Neural cell (in vitro differentiated cells): ENCODE measurements at regions not wholly inside any gene's neighbourhood (a gene's known extent, or its start where the extent isn't known, plus 50 kb on each side); places are given as distances from the start of the nearest gene placed in this dataset.

Experiments used
- H2AFZ ChIP-seq: fragments of 200-600, 300-800 bp; sonication (generic), shearing (Covaris generic); 2 replicates; pipeline ENCODE4 v1.6.0; 2014; ENCODE audit warnings: low read depth, mild to moderate bottlenecking, antibody characterized with exemption, low read length, moderate library complexity
- H3F3A ChIP-seq: fragments of 200-600 bp; shearing (Covaris generic); 2 replicates; pipeline ENCODE4 v1.6.1; 2016; ENCODE audit warnings: mild to moderate bottlenecking, moderate library complexity, mixed read lengths, antibody characterized with exemption, low read length; ENCODE audit not compliant: insufficient read depth, poor library complexity, severe bottlenecking
- H3K27ac ChIP-seq: fragments of 200-600, 300-800 bp; sonication (generic), shearing (Covaris generic); 2 replicates; pipeline ENCODE4 v1.5.1; 2014; ENCODE audit warnings: mild to moderate bottlenecking, low read length, moderate library complexity
- H3K27me3 ChIP-seq: fragments of 300-800, 200-600 bp; sonication (generic), shearing (Covaris generic); 2 replicates; pipeline ENCODE4 v1.6.0; 2014; ENCODE audit warnings: mild to moderate bottlenecking, low read depth, low read length, moderate library complexity; ENCODE audit not compliant: insufficient read depth
- H3K36me3 ChIP-seq: fragments of 300-800, 200-600 bp; sonication (generic), shearing (Covaris generic); 2 replicates; pipeline ENCODE4 v1.5.1; 2014; ENCODE audit warnings: mild to moderate bottlenecking, antibody characterized with exemption, low read length, moderate library complexity; ENCODE audit not compliant: insufficient read depth
- H3K4me2 ChIP-seq: fragments of 300-800, 200-600 bp; sonication (generic), shearing (Covaris generic); 2 replicates; pipeline ENCODE4 v1.6.0; 2014; ENCODE audit warnings: mild to moderate bottlenecking, low read length
- H3K4me3 ChIP-seq: fragments of 300-800, 200-600 bp; sonication (generic), shearing (Covaris generic); 2 replicates; pipeline ENCODE4 v1.5.1; 2014; ENCODE audit warnings: mild to moderate bottlenecking, low read length, moderate library complexity
- H3K79me2 ChIP-seq: fragments of 200-600 bp; shearing (Covaris generic); replicated peaks from 2 replicates; pipeline ENCODE4 v1.6.0; 2014; ENCODE audit warnings: mild to moderate bottlenecking, low read length, moderate library complexity; ENCODE audit not compliant: insufficient read depth
- H3K9ac ChIP-seq: fragments of 300-800, 200-600 bp; sonication (generic), shearing (Covaris generic); 2 replicates; pipeline ENCODE4 v1.6.1; 2016; ENCODE audit warnings: mild to moderate bottlenecking, low read length, mixed read lengths
- H3K9me2 ChIP-seq: fragments of 200-600 bp; shearing (Covaris generic); 2 replicates; pipeline ENCODE4 v1.6.1; 2016; ENCODE audit warnings: mild to moderate bottlenecking, low read length, mixed read lengths; ENCODE audit not compliant: insufficient read depth
- H3K9me3 ChIP-seq: fragments of 200-600, 300-800 bp; sonication (generic), shearing (Covaris generic); 2 replicates; pipeline ENCODE4 v1.6.1; 2016; ENCODE audit warnings: mild to moderate bottlenecking, mixed run types, low read length, moderate library complexity, mixed read lengths
- H4K20me1 ChIP-seq: fragments of 200-600 bp; shearing (Covaris generic); 2 replicates; pipeline ENCODE4 v1.6.1; 2016; ENCODE audit warnings: mild to moderate bottlenecking, mixed run types; ENCODE audit not compliant: insufficient read depth
- CTCF ChIP-seq: fragments of 450-650 bp; IDR thresholded peaks from 2 replicates; pipeline ENCODE4 v1.5.1; 2014; ENCODE audit warnings: antibody characterized with exemption, mild to moderate bottlenecking, moderate library complexity; ENCODE audit not compliant: poor library complexity, severe bottlenecking
- EP300 ChIP-seq: fragments of 450-650 bp; conservative IDR thresholded peaks from 2 replicates; pipeline ENCODE4 v1.6.1; 2014; ENCODE audit warnings: antibody characterized with exemption, mild to moderate bottlenecking, moderate library complexity; ENCODE audit not compliant: poor library complexity, severe bottlenecking
- EZH2 ChIP-seq: fragments of 200-600, 300-800 bp; shearing (Covaris generic), sonication (generic); IDR thresholded peaks from 2 replicates; pipeline ENCODE4 v1.6.1; 2014; ENCODE audit warnings: antibody characterized with exemption, low read length, borderline replicate concordance, mild to moderate bottlenecking; ENCODE audit not compliant: insufficient read depth, poor library complexity, severe bottlenecking
- MXI1 ChIP-seq: fragments of 450-650 bp; conservative IDR thresholded peaks from 2 replicates; pipeline ENCODE4 v1.6.1; 2014; ENCODE audit warnings: antibody characterized with exemption, mild to moderate bottlenecking; ENCODE audit not compliant: poor library complexity, severe bottlenecking
- POLR2AphosphoS5 ChIP-seq: IDR thresholded peaks from 2 replicates; pipeline ENCODE4 v1.6.1; 2012
- RAD21 ChIP-seq: fragments of 450-650 bp; conservative IDR thresholded peaks from 2 replicates; pipeline ENCODE4 v1.6.1; 2014; ENCODE audit warnings: antibody characterized with exemption, mild to moderate bottlenecking, moderate library complexity
- REST ChIP-seq: IDR thresholded peaks from 2 replicates; pipeline ENCODE4 v1.6.1; 2012; ENCODE audit warnings: borderline replicate concordance
- SMC3 ChIP-seq: fragments of 450-650 bp; conservative IDR thresholded peaks from 2 replicates; pipeline ENCODE4 v1.6.1; 2014; ENCODE audit warnings: antibody characterized with exemption, mild to moderate bottlenecking, moderate library complexity; ENCODE audit not compliant: poor library complexity
- TAF1 ChIP-seq: IDR thresholded peaks from 2 replicates; pipeline ENCODE4 v1.6.1; 2012; ENCODE audit warnings: low read depth

GRCh38 chr4:189825466-189825865 is 115.2 kb upstream of the FRG1 start:
- Histone ChIP-seq H3K27me3 (no peaks in the 10 kb centered on the region), H4K20me1 (no peaks in the 10 kb centered on the region), H3K9ac (no peak overlapping the region), H2AFZ (no peak overlapping the region), H3K27ac (no peak overlapping the region), H3K36me3 (no peaks in the 10 kb centered on the region), H3K4me2 (no peak overlapping the region), H3F3A (no peaks in the 10 kb centered on the region), H3K4me3 (no peak overlapping the region), H3K79me2 (no peaks in the 10 kb centered on the region), H3K9me2 (no peaks in the 10 kb centered on the region), H3K9me3 (no peaks in the 10 kb centered on the region)
- TF ChIP-seq CTCF (no peak), MXI1 (no peak), EP300 (no peak), POLR2AphosphoS5 (no peak), REST (no peak), EZH2 (no peak), RAD21 (no peak), SMC3 (no peak), TAF1 (no peak)

- H3K4me2 ChIP-seq: no peak overlapping the region
- TF ChIP-seq SMC3 (no peak), EP300 (no peak), REST (no peak), POLR2AphosphoS5 (no peak), MXI1 (no peak), TAF1 (no peak), EZH2 (no peak), RAD21 (no peak), CTCF (no peak)
- no peak overlapping the region for H3K9ac ChIP-seq
- H3K27me3 ChIP-seq: no peaks in the 10 kb centered on the region
- no peak overlapping the region for H3K27ac ChIP-seq
- H3K4me3 ChIP-seq: no peak overlapping the region
- H3K9me3 ChIP-seq: no peaks in the 10 kb centered on the region
- no peaks in the 10 kb centered on the region for H3K9me2 ChIP-seq
- H2AFZ ChIP-seq: no peak overlapping the region
- no peaks in the 10 kb centered on the region for H3F3A ChIP-seq
- no peaks in the 10 kb centered on the region for H3K79me2 ChIP-seq
- no peaks in the 10 kb centered on the region for H4K20me1 ChIP-seq
- H3K36me3 ChIP-seq: no peaks in the 10 kb centered on the region
These were observed 114.0 kb upstream of the FRG1 start for GRCh38 chr4:189826657-189827056.
